HEK293 (cell line): ENCODE measurements at regions not wholly inside any gene's neighbourhood (a gene's known extent, or its start where the extent isn't known, plus 50 kb on each side); places are given as distances from the start of the nearest gene placed in this dataset.

Experiments
- CTCF ChIA-PET: fragments of 350-600 bp; formaldehyde crosslinking; extraction: SDS; loops from one replicate; lab custom pipeline; 2021; ENCODE audit warnings: antibody characterized with exemption; lab: Yijun Ruan, JAX
- POLR2A ChIA-PET: fragments of 300-600 bp; formaldehyde crosslinking; extraction: SDS; loops from one replicate; lab custom pipeline; 2020; ENCODE audit warnings: antibody characterized with exemption, inconsistent platforms; lab: Yijun Ruan, JAX
- H3K27ac ChIP-seq: fragments of 200-500 bp; sonication (Bioruptor generic); 2 replicates; pipeline ENCODE4 v1.5.1; 2014; ENCODE audit warnings: low read depth, low read length, control low read depth, inconsistent platforms; ENCODE audit errors: extremely low read depth
- H3K36me3 ChIP-seq, 2 experiments: fragments of 200-500 bp in 1 of 2; sonication (Bioruptor generic) in 1 of 2; 1 replicate in 1 of 2; 2 replicates in 1 of 2; pipeline ENCODE4 v1.5.1; 2014 to 2017; ENCODE audit warnings: inconsistent platforms in 2 of 2, low read length in 2 of 2; ENCODE audit not compliant: control insufficient read depth in 2 of 2, insufficient read depth in 1 of 2
- H3K4me1 ChIP-seq: fragments of 200-500 bp; sonication (Bioruptor generic); 2 replicates; pipeline ENCODE4 v1.5.1; 2014; ENCODE audit warnings: mild to moderate bottlenecking, low read length, inconsistent platforms; ENCODE audit not compliant: control insufficient read depth, insufficient read depth
- H3K4me3 ChIP-seq: 2 replicates; pipeline ENCODE4 v1.5.1; 2011; ENCODE audit warnings: low read depth, mild to moderate bottlenecking, control low read depth, low read length, moderate library complexity
- H3K9me3 ChIP-seq: fragments of 200-500 bp; sonication (Bioruptor generic); 2 replicates; pipeline ENCODE4 v1.5.1; 2014; ENCODE audit warnings: low read depth, low read length, inconsistent platforms; ENCODE audit not compliant: control insufficient read depth, insufficient read depth
- CTCF ChIP-seq: fragments of 450-650 bp; formaldehyde crosslinking; IDR thresholded peaks from 2 replicates; pipeline ENCODE4 v1.5.1; 2016; ENCODE audit warnings: missing biosample characterization, missing genetic modification characterization
- FEZF1 ChIP-seq: fragments of 450-650 bp; formaldehyde crosslinking; IDR thresholded peaks from 2 replicates; pipeline ENCODE4 v1.5.1; 2016; ENCODE audit warnings: missing biosample characterization, missing genetic modification characterization
- MYNN ChIP-seq: fragments of 450-650 bp; formaldehyde crosslinking; IDR thresholded peaks from 2 replicates; pipeline ENCODE4 v1.5.1; 2016; ENCODE audit warnings: missing biosample characterization, missing genetic modification characterization, borderline replicate concordance
- RBAK ChIP-seq: fragments of 450-650 bp; formaldehyde crosslinking; IDR thresholded peaks from 2 replicates; pipeline ENCODE4 v1.5.1; 2016; ENCODE audit warnings: missing biosample characterization, missing genetic modification characterization
- REPIN1 ChIP-seq: fragments of 450-650 bp; formaldehyde crosslinking; IDR thresholded peaks from 2 replicates; pipeline ENCODE4 v1.5.1; 2017; ENCODE audit warnings: missing biosample characterization, missing genetic modification characterization, low read depth
- ZBTB10 ChIP-seq: fragments of 450-650 bp; formaldehyde crosslinking; IDR thresholded peaks from 2 replicates; pipeline ENCODE4 v1.5.1; 2016; ENCODE audit warnings: missing biosample characterization, missing genetic modification characterization
- ZFP37 ChIP-seq: fragments of 450-650 bp; formaldehyde crosslinking; IDR thresholded peaks from 2 replicates; pipeline ENCODE4 v1.5.1; 2016; ENCODE audit warnings: missing biosample characterization, missing genetic modification characterization
- ZNF169 ChIP-seq: fragments of 450-650 bp; formaldehyde crosslinking; IDR thresholded peaks from 2 replicates; pipeline ENCODE4 v1.5.1; 2016; ENCODE audit warnings: missing biosample characterization, missing genetic modification characterization
- ZNF266 ChIP-seq: fragments of 450-650 bp; formaldehyde crosslinking; IDR thresholded peaks from 2 replicates; pipeline ENCODE4 v1.5.1; 2016; ENCODE audit warnings: missing biosample characterization, missing genetic modification characterization, low read depth
- ZNF341 ChIP-seq: fragments of 450-650 bp; formaldehyde crosslinking; IDR thresholded peaks from 2 replicates; pipeline ENCODE4; 2016; ENCODE audit warnings: low read depth, missing biosample characterization, missing genetic modification characterization
- ZNF513 ChIP-seq: fragments of 450-650 bp; IDR thresholded peaks from 2 replicates; pipeline ENCODE4 v1.5.1; 2018; ENCODE audit warnings: missing biosample characterization, missing genetic modification characterization
- ZNF521 ChIP-seq: fragments of 450-650 bp; formaldehyde crosslinking; IDR thresholded peaks from 2 replicates; pipeline ENCODE4 v1.5.1; 2017; ENCODE audit warnings: missing biosample characterization, mild to moderate bottlenecking, missing genetic modification characterization
- ZNF549 ChIP-seq: fragments of 450-650 bp; IDR thresholded peaks from 2 replicates; pipeline ENCODE4 v1.5.1; 2018; ENCODE audit warnings: missing biosample characterization, missing genetic modification characterization, mild to moderate bottlenecking, inconsistent platforms, moderate library complexity
- ZNF596 ChIP-seq: fragments of 450-650 bp; IDR thresholded peaks from 2 replicates; pipeline ENCODE4 v1.5.0; 2018; ENCODE audit warnings: missing biosample characterization, mild to moderate bottlenecking, missing genetic modification characterization, moderate library complexity
- ZNF626 ChIP-seq: fragments of 450-650 bp; sonication (Bioruptor Pico); formaldehyde crosslinking; IDR thresholded peaks from 2 replicates; pipeline ENCODE4 v1.5.1; 2018; ENCODE audit warnings: missing biosample characterization, missing genetic modification characterization, inconsistent platforms
- ZSCAN4 ChIP-seq: fragments of 450-650 bp; formaldehyde crosslinking; IDR thresholded peaks from 2 replicates; pipeline ENCODE4 v1.5.1; 2017; ENCODE audit warnings: missing biosample characterization, missing genetic modification characterization

- TF ChIP-seq ZFP37 (tag by site-specific recombination) (no peak), FEZF1 (no peak), ZNF341 (tag by site-specific recombination) (no peak)
Measured at GRCh38 chr12:63389211-63389610, 238.2 kb upstream of the AVPR1A start (continued).

GRCh38 chr12:63387771-63388170, 236.8 kb upstream of the AVPR1A start:
- POLR2A ChIA-PET = no interaction called here
- TF ChIP-seq ZNF549 (tag by site-specific recombination) = no peak
- TF ChIP-seq CTCF (tag by site-specific recombination) = no peak
- TF ChIP-seq ZBTB10 (tag by site-specific recombination) = no peak
- no peak for TF ChIP-seq ZNF626 (tag by site-specific recombination)
- TF ChIP-seq MYNN = no peak
- TF ChIP-seq ZNF266 (tag by site-specific recombination) = no peak
- no peak for TF ChIP-seq ZNF596 (tag by site-specific recombination)
- no peak for TF ChIP-seq RBAK
- no peak for TF ChIP-seq ZNF513
- TF ChIP-seq FEZF1 = no peak
- no peak for TF ChIP-seq ZNF521 (tag by site-specific recombination)
- no peak for TF ChIP-seq ZNF169
- no peak for TF ChIP-seq REPIN1
- Histone ChIP-seq H3K36me3 (no peaks in the 10 kb centered on the region), H3K9me3 (no peaks in the 10 kb centered on the region; the same call in 1 of the 2 replicates), H3K4me1 (no peaks in the 10 kb centered on the region), H3K4me3 (no peak overlapping the region), H3K27ac (no peak overlapping the region)
- CTCF ChIA-PET = no interaction called here

GRCh38 chr12:63382930-63383329, 231.9 kb upstream of the AVPR1A start:
- CTCF ChIA-PET = no interaction called here
- Histone ChIP-seq H3K4me3 (no peak overlapping the region), H3K36me3 (no peaks in the 10 kb centered on the region), H3K9me3 (no peaks in the 10 kb centered on the region; the same call in 1 of the 2 replicates), H3K27ac (no peak overlapping the region), H3K4me1 (no peaks in the 10 kb centered on the region)
- TF ChIP-seq ZSCAN4 (tag by site-specific recombination) = no peak
- POLR2A ChIA-PET = no interaction called here
